H9 (cell line): ENCODE measurements at regions not wholly inside any gene's neighbourhood (a gene's known extent, or its start where the extent isn't known, plus 50 kb on each side); places are given as distances from the start of the nearest gene placed in this dataset.

Experiments used
- DNase-seq: peaks from one replicate; pipeline ENCODE4 v3.0.0-alpha.2; 2017
- H2AFZ ChIP-seq: one replicate; pipeline ENCODE4 v1.6.1; 2013; ENCODE audit warnings: mild to moderate bottlenecking, low read length, control low read depth, moderate library complexity
- H2AK5ac ChIP-seq: 2 replicates; pipeline ENCODE4 v1.6.1; 2013; ENCODE audit warnings: low read length, control low read depth, mixed read lengths; ENCODE audit not compliant: insufficient read length
- H2BK120ac ChIP-seq: one replicate; pipeline ENCODE4 v1.6.1; 2013; ENCODE audit warnings: low read depth, mild to moderate bottlenecking, low read length, control low read depth, inconsistent platforms; ENCODE audit not compliant: poor library complexity, severe bottlenecking
- H2BK12ac ChIP-seq: 2 replicates; pipeline ENCODE4 v1.6.1; 2013; ENCODE audit warnings: low read length, control low read depth, mixed read lengths, low read depth; ENCODE audit not compliant: insufficient read length
- H2BK15ac ChIP-seq: 2 replicates; pipeline ENCODE4 v1.6.1; 2013; ENCODE audit warnings: low read depth, low read length, control low read depth
- H2BK20ac ChIP-seq: one replicate; pipeline ENCODE4 v1.6.1; 2013; ENCODE audit warnings: low read depth, mild to moderate bottlenecking, low read length, control low read depth, inconsistent platforms; ENCODE audit not compliant: poor library complexity, severe bottlenecking
- H2BK5ac ChIP-seq: 2 replicates; pipeline ENCODE4 v1.6.1; 2013; ENCODE audit warnings: low read length, control low read depth, mixed read lengths; ENCODE audit not compliant: insufficient read length
- H3K14ac ChIP-seq: 2 replicates; pipeline ENCODE4 v1.6.1; 2013; ENCODE audit warnings: low read length, control low read depth; ENCODE audit not compliant: insufficient read depth
- H3K18ac ChIP-seq: 2 replicates; pipeline ENCODE4 v1.6.1; 2013; ENCODE audit warnings: low read depth, mild to moderate bottlenecking, mixed read lengths, low read length, control low read depth; ENCODE audit not compliant: insufficient read length
- H3K23ac ChIP-seq: 2 replicates; pipeline ENCODE4 v1.6.1; 2013; ENCODE audit warnings: low read length, control low read depth, mixed read lengths, low read depth; ENCODE audit not compliant: insufficient read length
- H3K23me2 ChIP-seq: 2 replicates; pipeline ENCODE4 v1.6.1; 2013; ENCODE audit warnings: low read depth, mild to moderate bottlenecking, mixed read lengths, low read length, control low read depth; ENCODE audit not compliant: insufficient read length, poor library complexity, severe bottlenecking
- H3K27ac ChIP-seq: 2 replicates; pipeline ENCODE4 v1.5.1; 2013; ENCODE audit warnings: low read length, control low read depth, mixed read lengths, low read depth; ENCODE audit not compliant: insufficient read length
- H3K27me3 ChIP-seq: 2 replicates; pipeline ENCODE4 v1.6.1; 2013; ENCODE audit warnings: low read length, control low read depth, inconsistent platforms; ENCODE audit not compliant: insufficient read depth
- H3K4ac ChIP-seq: 2 replicates; pipeline ENCODE4 v1.6.1; 2013; ENCODE audit warnings: low read depth, mild to moderate bottlenecking, control low read depth, inconsistent platforms, low read length, moderate library complexity
- H3K4me1 ChIP-seq: 2 replicates; pipeline ENCODE4 v1.6.1; 2013; ENCODE audit warnings: low read length, control low read depth, inconsistent platforms; ENCODE audit not compliant: insufficient read depth
- H3K4me2 ChIP-seq: 2 replicates; pipeline ENCODE4 v1.6.1; 2013; ENCODE audit warnings: low read length, control low read depth, mixed read lengths; ENCODE audit not compliant: insufficient read length, insufficient read depth
- H3K56ac ChIP-seq: 2 replicates; pipeline ENCODE4 v1.6.1; 2013; ENCODE audit warnings: low read depth, mild to moderate bottlenecking, mixed read lengths, low read length, control low read depth; ENCODE audit not compliant: insufficient read length
- H3K79me1 ChIP-seq: 2 replicates; pipeline ENCODE4 v1.6.1; 2013; ENCODE audit warnings: low read depth, mild to moderate bottlenecking, moderate library complexity, low read length, control low read depth, inconsistent platforms; ENCODE audit not compliant: insufficient read depth, poor library complexity, severe bottlenecking
- H3K79me2 ChIP-seq: 2 replicates; pipeline ENCODE4 v1.6.1; 2013; ENCODE audit warnings: low read length, control low read depth, inconsistent platforms; ENCODE audit not compliant: insufficient read depth
- H3K9ac ChIP-seq: 2 replicates; pipeline ENCODE4 v1.6.1; 2013; ENCODE audit warnings: low read length, control low read depth, mixed read lengths; ENCODE audit not compliant: insufficient read length; ENCODE audit errors: extremely low read depth
- H3K9me3 ChIP-seq: one replicate; pipeline ENCODE4 v1.6.1; 2013; ENCODE audit warnings: low read depth, low read length, inconsistent platforms; ENCODE audit not compliant: control insufficient read depth
- H3T11ph ChIP-seq: one replicate; pipeline ENCODE4 v1.6.1; 2013; ENCODE audit warnings: mild to moderate bottlenecking, low read length, control low read depth, inconsistent platforms
- H4K20me1 ChIP-seq: one replicate; pipeline ENCODE4 v1.6.1; 2013; ENCODE audit not compliant: control insufficient read depth, insufficient read length, insufficient read depth
- H4K5ac ChIP-seq: 2 replicates; pipeline ENCODE4 v1.6.1; 2013; ENCODE audit warnings: low read depth, mild to moderate bottlenecking, mixed read lengths, low read length, control low read depth; ENCODE audit not compliant: insufficient read length
- H4K8ac ChIP-seq: replicated peaks from 2 replicates; pipeline ENCODE4 v1.6.1; 2013; ENCODE audit warnings: low read length, control low read depth, mixed read lengths, low read depth; ENCODE audit not compliant: insufficient read length
- H4K91ac ChIP-seq: 2 replicates; pipeline ENCODE4 v1.6.1; 2013; ENCODE audit warnings: low read depth, mild to moderate bottlenecking, moderate library complexity, mixed read lengths, low read length, control low read depth; ENCODE audit not compliant: insufficient read length
- H3K27ac Mint-ChIP-seq, 3 experiments: 2 replicates in 2 of 3; 3 replicates in 1 of 3; pipeline ENCODE4 v1.8.0; 2020 to 2021; ENCODE audit warnings: mixed read lengths in 3 of 3, mild to moderate bottlenecking in 1 of 3, moderate library complexity in 1 of 3
- H3K27me3 Mint-ChIP-seq: 2 replicates; pipeline ENCODE4 v1.8.0; 2021; ENCODE audit warnings: low read depth, mild to moderate bottlenecking, moderate library complexity, mixed read lengths
- H3K36me3 Mint-ChIP-seq, 3 experiments: 2 replicates in 2 of 3; 3 replicates in 1 of 3; pipeline ENCODE4 v1.8.0; 2020 to 2021; ENCODE audit warnings: low read depth in 3 of 3, mixed read lengths in 3 of 3; ENCODE audit not compliant: insufficient read depth in 1 of 3
- H3K4me1 Mint-ChIP-seq, 2 experiments: 2 replicates each; pipeline ENCODE4 v1.8.0; 2020; ENCODE audit warnings: mixed read lengths in 2 of 2
- H3K4me3 Mint-ChIP-seq, 2 experiments: 2 replicates in 1 of 2; 3 replicates in 1 of 2; pipeline ENCODE4 v1.8.0; 2020 to 2021; ENCODE audit warnings: mild to moderate bottlenecking in 2 of 2, mixed read lengths in 2 of 2, moderate library complexity in 1 of 2
- H3K9me3 Mint-ChIP-seq, 2 experiments: 2 replicates in 1 of 2; 3 replicates in 1 of 2; pipeline ENCODE4 v1.8.0; 2020; ENCODE audit warnings: mild to moderate bottlenecking in 2 of 2, mixed read lengths in 2 of 2, moderate library complexity in 1 of 2
- CTCF ChIP-seq: fragments of 200-600 bp; sonication (generic); conservative IDR thresholded peaks from 3 replicates; pipeline ENCODE4 v1.8.0; 2021; ENCODE audit warnings: antibody characterized with exemption, mild to moderate bottlenecking
- WGBS: extraction: QIAGEN DNeasy Blood & Tissue Kit; methylation state at CpG from one replicate; pipeline ENCODE4 v1.1.7; 2013; ENCODE audit warnings: missing lambda C conversion rate, low lambda C conversion rate, mixed read lengths; ENCODE audit not compliant: insufficient read length; ENCODE audit errors: extremely low coverage; 5-methylcytosine and 5-hydroxymethylcytosine counted together

DNA sequence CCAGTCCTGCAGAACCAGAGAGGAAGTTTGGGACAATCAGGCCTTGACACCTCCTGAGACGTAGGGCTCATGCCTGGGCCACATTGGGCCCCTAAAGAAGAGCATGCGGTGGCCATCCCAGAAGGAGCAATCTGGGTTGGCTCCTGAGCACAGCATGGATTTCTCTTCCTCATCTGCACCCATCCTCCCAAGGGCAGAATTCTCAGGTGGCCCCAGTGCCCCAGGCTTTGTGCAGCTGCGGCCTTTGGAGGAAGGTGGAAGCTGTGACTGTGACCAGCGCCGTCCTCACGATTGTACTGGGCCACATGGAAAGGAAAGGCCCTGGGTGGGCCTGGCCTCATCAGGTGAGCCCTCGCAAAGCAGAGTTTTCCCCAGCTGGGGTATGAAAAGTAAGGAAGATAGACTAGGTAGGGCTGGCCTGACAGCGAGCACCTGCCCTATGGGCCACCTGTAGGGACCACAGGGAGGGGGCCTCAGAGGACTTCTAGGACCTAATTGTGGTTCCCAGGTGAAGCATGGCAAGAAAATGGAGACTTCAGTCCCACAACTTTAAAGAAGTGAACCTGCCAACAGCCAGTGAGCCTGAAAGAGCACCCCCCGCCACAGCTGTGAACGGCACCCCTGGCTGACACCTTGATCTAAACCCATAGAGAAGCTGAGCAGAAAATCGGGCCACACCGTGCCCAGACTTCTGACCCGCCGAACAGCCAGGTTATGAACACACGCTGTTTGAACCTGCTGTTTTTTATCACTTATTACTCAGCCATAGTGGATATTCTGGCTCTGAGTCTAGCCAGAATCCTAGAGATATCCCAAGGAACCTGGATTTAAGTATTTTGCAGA, 164.1 kb downstream of the IRX2 start:
- no peaks in the 10 kb centered on the region for H4K20me1 ChIP-seq
- H2BK12ac ChIP-seq, result no peak overlapping the region
- no peak overlapping the region for H3T11ph ChIP-seq
- H2BK120ac ChIP-seq, result no peak overlapping the region
- no peak overlapping the region for H2BK5ac ChIP-seq
- no peak overlapping the region for H2BK15ac ChIP-seq
- H2AK5ac ChIP-seq, result no peak overlapping the region
- Mint-ChIP-seq H3K27me3 (peaks cover 7% of the 10 kb centered on the region), H3K9me3 (no peaks in the 10 kb centered on the region), H3K4me3 (no peak overlapping the region), H3K4me1 (peaks cover 0 to 4% of the 10 kb centered on the region in 2 experiments; a peak in 2 of 4 replicates), H3K27ac (no peak overlapping the region), H3K36me3 (no peaks in the 10 kb centered on the region)
- H3K4ac ChIP-seq, result no peak overlapping the region
- H2BK20ac ChIP-seq, result no peak overlapping the region
- H2AFZ ChIP-seq, result no peak overlapping the region
- no peak overlapping the region for H3K56ac ChIP-seq
- no peak overlapping the region for H3K27ac ChIP-seq
- no peak overlapping the region for H3K18ac ChIP-seq
- no peak overlapping the region for H4K91ac ChIP-seq
- no peak overlapping the region for H3K14ac ChIP-seq
- H3K4me2 ChIP-seq, result no peak overlapping the region
- no peak overlapping the region for H4K5ac ChIP-seq
- no peak for TF ChIP-seq CTCF
- no peak overlapping the region for H3K9ac ChIP-seq
- H3K79me2 ChIP-seq, result no peaks in the 10 kb centered on the region
- no peak overlapping the region for H4K8ac ChIP-seq
- no peaks in the 10 kb centered on the region for H3K27me3 ChIP-seq
- H3K9me3 ChIP-seq, result no peaks in the 10 kb centered on the region
- H3K23me2 ChIP-seq, result no peaks in the 10 kb centered on the region
- DNase-seq, result no peak
- WGBS, result no CpG with 5 or more reads among the region's 15 CpGs
- no peaks in the 10 kb centered on the region for H3K4me1 ChIP-seq
- H3K79me1 ChIP-seq, result no peaks in the 10 kb centered on the region
- no peak overlapping the region for H3K23ac ChIP-seq
